HG03521 (cell line): ENCODE measurements at regions not wholly inside any gene's neighbourhood (a gene's known extent, or its start where the extent isn't known, plus 50 kb on each side); places are given as distances from the start of the nearest gene placed in this dataset.

ENCODE experiments used
- ATAC-seq: cut with Tn5 transposase; IDR thresholded peaks from one replicate; pipeline ENCODE4 v1.9.1; 2021; ENCODE audit warnings: mild to moderate bottlenecking, moderate library complexity; ENCODE audit not compliant: unreplicated experiment

DNA sequence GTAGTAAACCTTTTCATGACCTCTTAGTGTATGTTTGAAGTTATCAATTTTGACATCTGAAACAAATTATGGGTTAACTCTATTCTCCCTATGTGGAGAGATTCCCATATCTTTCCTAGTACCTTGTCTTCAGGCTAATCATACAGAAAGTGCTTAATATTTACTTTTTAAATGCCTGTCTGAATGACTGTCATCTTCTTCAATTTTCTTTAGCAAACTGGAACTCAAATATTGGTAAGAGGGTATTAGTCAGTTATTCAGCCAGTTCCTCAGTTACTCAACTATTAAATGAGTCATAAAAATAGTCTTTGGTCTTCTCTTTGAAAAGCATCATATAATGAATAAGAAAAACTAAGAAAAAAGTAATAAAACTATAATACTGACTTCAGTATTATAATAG, 1038.0 kb upstream of the PIK3C3 start:
- no peak for ATAC-seq

DNA sequence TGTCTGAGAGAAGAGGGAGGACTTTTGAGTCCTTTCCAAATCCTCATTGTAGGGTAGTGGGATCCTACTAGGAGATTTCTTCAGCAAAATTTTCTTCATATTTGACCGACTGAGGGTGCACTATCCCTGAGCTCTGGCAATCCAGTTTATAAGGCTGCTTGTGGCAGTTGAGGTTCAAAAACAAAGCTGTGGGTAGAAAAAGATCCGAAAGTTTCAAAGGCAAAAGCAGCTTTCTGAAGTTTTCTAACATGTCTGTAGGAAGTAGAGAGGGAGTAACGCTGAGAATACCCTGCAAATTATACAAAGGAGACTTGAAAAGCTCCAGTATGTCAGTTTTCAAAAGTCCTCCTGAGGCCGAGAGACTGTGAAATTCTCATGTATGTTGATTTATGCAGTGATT, 1039.3 kb upstream of the PIK3C3 start:
- no peak for ATAC-seq

- no peak for ATAC-seq
These were observed 1043.3 kb upstream of the PIK3C3 start for GRCh38 chr18:40911582-40912254.

- no peak for ATAC-seq
These were observed 1044.0 kb upstream of the PIK3C3 start for GRCh38 chr18:40911041-40911440.

GRCh38 chr18:40907842-40908241, 1047.2 kb upstream of the PIK3C3 start:
- no peak for ATAC-seq

- no peak for ATAC-seq
These were observed 1050.7 kb upstream of the PIK3C3 start for GRCh38 chr18:40904295-40904694.

DNA sequence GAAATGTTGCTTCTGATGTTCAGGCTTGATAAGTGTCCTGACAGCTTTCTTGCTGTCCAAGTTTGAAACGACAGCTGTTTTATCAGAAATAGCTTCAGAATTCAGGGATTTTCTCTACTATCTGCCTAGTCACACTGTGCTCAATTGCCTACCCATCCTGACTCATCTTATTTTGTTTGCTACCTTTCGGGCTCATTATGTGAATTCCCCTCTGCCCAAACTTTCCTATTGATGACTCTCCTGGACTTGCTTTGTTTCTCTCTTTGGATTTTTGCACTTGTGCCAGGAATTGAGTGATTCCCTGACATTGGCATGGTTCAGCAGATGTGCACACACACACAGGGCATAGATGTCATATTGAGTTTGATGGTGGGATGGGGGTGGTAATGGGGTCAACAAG, 1052.6 kb upstream of the PIK3C3 start:
- no peak for ATAC-seq

GRCh38 chr18:40897884-40898283, 1057.2 kb upstream of the PIK3C3 start:
- ATAC-seq, result no peak

- no peak for ATAC-seq
These were observed 1071.8 kb upstream of the PIK3C3 start for GRCh38 chr18:40883271-40883670.

- ATAC-seq, result no peak
These were observed 1072.6 kb upstream of the PIK3C3 start for GRCh38 chr18:40882468-40882867.

GRCh38 chr18:40878371-40878770, 1076.7 kb upstream of the PIK3C3 start:
- ATAC-seq, result no peak

- ATAC-seq, result no peak
These were observed 1077.9 kb upstream of the PIK3C3 start for GRCh38 chr18:40877096-40877495.

- no peak for ATAC-seq
These were observed 1079.9 kb upstream of the PIK3C3 start for GRCh38 chr18:40875101-40875615.

- no peak for ATAC-seq
These were observed 1080.8 kb upstream of the PIK3C3 start for GRCh38 chr18:40874233-40874632.

GRCh38 chr18:40868110-40868858, 1086.8 kb upstream of the PIK3C3 start:
- no peak for ATAC-seq

GRCh38 chr18:40867459-40867858, 1087.6 kb upstream of the PIK3C3 start:
- ATAC-seq, result no peak

GRCh38 chr18:40866968-40867367, 1088.1 kb upstream of the PIK3C3 start:
- ATAC-seq, result no peak

DNA sequence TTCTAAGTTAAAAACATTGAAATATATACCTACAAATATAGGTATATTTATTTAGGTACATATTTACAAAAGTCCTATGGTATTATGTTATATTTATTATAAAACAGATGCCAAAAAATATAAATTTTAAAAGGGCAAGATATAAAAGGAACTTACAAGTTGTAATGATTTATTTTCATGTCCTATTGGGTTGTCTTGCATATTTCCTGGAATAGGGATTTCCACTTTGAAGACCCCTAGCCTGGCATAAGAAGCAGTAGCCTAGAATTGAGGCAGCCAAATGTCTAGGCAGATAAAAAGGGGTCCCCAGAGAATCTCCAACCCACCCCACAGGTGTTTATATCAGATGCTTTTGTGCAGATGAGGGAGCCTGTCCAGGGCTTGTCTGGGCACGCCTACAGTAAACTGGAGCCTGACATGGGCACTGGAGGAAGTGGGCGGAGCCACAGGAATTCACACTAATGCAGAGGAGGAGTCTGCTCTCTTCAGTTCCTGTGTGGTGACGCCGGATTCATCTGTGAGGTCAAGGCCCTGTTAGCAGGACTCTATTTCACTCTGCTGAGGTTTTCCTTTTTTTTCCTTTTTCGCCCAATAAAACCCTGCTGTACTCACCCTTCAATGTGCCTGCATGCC, 1088.9 kb upstream of the PIK3C3 start:
- ATAC-seq, result no peak

GRCh38 chr18:40864846-40865245, 1090.2 kb upstream of the PIK3C3 start:
- no peak for ATAC-seq

- ATAC-seq, result no peak
These were observed 1091.2 kb upstream of the PIK3C3 start for GRCh38 chr18:40863801-40864200.

DNA sequence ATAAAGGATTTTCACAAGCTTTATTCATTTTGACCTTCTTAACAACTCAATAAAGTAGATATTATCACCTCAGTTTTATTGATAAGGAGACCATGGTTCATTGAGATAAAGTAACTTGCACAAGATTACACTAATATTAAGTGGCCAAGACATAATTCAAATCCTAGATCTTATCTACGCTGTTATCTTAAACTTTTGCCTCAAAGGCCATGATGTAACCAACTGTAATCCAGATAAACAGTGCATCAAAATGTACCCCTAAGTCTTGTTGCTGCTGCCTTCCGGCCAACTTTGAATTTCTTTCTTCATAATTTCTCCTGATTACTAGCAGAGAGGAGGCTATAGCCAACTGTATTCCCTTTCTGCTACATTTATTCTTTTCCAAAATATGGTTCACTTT, 1094.8 kb upstream of the PIK3C3 start:
- no peak for ATAC-seq

DNA sequence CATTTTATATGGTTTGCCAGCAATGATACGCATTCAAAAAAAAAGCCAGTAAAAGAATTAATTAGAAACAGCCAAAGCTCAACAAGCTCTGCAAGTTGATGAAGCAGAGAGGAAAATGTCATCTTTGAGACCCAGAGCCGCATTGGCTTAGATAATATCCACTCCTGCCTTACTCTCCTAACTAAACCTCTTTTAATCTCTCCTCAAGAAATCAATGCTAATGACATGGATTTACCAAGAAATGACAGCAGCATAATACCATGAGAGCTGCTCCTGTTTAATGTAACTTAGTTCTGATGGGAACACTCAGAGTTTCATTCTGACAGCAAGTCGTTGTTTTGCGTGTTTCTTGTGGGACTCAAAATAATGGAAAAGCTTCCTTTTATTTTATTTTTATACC, 1099.4 kb upstream of the PIK3C3 start:
- ATAC-seq, result no peak
